ENCODE measurements at regions not wholly inside any gene's neighbourhood (a gene's known extent, or its start where the extent isn't known, plus 50 kb on each side); places are given as distances from the start of the nearest gene placed in this dataset.

DNA sequence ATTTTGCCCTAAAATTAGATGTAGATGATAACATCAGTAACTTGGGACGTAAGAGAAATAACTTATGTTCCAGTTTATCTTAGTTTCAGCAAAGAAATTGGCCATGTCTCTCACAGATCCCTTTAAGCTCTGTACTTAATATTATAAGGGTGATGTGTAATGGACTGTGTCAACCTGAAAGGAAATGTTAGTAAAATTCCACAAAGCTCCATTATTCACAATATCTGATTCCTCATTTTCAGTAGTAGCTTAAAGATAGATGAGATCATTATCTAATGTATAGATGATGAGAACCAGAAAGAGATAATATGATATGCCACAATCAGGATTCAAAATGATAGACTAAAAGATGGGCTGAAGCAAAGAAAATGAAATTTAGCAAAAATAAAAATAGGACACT lies 316.8 kb upstream of the CHRM2 start:
- TF ChIP-seq, protein P1, sequence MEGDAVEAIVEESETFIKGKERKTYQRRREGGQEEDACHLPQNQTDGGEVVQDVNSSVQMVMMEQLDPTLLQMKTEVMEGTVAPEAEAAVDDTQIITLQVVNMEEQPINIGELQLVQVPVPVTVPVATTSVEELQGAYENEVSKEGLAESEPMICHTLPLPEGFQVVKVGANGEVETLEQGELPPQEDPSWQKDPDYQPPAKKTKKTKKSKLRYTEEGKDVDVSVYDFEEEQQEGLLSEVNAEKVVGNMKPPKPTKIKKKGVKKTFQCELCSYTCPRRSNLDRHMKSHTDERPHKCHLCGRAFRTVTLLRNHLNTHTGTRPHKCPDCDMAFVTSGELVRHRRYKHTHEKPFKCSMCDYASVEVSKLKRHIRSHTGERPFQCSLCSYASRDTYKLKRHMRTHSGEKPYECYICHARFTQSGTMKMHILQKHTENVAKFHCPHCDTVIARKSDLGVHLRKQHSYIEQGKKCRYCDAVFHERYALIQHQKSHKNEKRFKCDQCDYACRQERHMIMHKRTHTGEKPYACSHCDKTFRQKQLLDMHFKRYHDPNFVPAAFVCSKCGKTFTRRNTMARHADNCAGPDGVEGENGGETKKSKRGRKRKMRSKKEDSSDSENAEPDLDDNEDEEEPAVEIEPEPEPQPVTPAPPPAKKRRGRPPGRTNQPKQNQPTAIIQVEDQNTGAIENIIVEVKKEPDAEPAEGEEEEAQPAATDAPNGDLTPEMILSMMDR (conservative IDR thresholded peaks at IDR 0.05) = no peak
- no peak for TF ChIP-seq ZFX (IDR thresholded peaks at IDR 0.05)
- H3K27ac ChIP-seq = no peak overlapping the region

GRCh38 chr7:136549756-136550155 lies 318.7 kb upstream of the CHRM2 start:
- no peak for TF ChIP-seq ZFX (IDR thresholded peaks at IDR 0.05)
- TF ChIP-seq, protein P1 (conservative IDR thresholded peaks at IDR 0.05) = no peak
- no peak overlapping the region for H3K27ac ChIP-seq

DNA sequence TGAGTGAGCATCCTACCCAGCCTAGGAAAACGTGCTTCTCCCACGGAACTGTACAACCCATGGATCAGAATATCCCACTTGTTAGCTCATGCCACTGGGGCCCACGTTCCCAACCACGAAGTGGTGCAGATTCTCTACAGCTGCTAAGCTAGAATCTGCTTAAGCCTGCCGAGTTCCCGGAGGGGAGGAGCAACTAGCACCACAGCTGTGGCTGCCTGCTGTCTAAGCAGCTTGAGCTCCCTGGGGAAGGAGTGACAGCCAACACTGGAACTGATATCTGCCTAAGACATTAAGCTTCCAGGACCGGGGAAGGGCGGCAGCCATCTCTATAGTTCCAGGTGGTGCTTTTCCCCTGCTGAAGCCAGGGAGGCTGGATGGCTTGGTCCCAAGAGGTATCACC lies 334.7 kb upstream of the CHRM2 start:
- H3K27ac ChIP-seq = no peak overlapping the region
- TF ChIP-seq, protein P1 (conservative IDR thresholded peaks at IDR 0.05) = no peak
- TF ChIP-seq ZFX (IDR thresholded peaks at IDR 0.05) = no peak

- TF ChIP-seq, protein P1 (conservative IDR thresholded peaks at IDR 0.05) = no peak
- no peak for TF ChIP-seq ZFX (IDR thresholded peaks at IDR 0.05)
- H3K27ac ChIP-seq = no peak overlapping the region
These were observed 337.6 kb upstream of the CHRM2 start for GRCh38 chr7:136530831-136531230.

- TF ChIP-seq, protein P1 (conservative IDR thresholded peaks at IDR 0.05) = no peak
- no peak for TF ChIP-seq ZFX (IDR thresholded peaks at IDR 0.05)
- no peak overlapping the region for H3K27ac ChIP-seq
These were observed 340.1 kb upstream of the CHRM2 start for GRCh38 chr7:136528329-136528728.

GRCh38 chr7:136527554-136527953 lies 340.9 kb upstream of the CHRM2 start:
- TF ChIP-seq, protein P1 (conservative IDR thresholded peaks at IDR 0.05) = no peak
- no peak overlapping the region for H3K27ac ChIP-seq

DNA sequence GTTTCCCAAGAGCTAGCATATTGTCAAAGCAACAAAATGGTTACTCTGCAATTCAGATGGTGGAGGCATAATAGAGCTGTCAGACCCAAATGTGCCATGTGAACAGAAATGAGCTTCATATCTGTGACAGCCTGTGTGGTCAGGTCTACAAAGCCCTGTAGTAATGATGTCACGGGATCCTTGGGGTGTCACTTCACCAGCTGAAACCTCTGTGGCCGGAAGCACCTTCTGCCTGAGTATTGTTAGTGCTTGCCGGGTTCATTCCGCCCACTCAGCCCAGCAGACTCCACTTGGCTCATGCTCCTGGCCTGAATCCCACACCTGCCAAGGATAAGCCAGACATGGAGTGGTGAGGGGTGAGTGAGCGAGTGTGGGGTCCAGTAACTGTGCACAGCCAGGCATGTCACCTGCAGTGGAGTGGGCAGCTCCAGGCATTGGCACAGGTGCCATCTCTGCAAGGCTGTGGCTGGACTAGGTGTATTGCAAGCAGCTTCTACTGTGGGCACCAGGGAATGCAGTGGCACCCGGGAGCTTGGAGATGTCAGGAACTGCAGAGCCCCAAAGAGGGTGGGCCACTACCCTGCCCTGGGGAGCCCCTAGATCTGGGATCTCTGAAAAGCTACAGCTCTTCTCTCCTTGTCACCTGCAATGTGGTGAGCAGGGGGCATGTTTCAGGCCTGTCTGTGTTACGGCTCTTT lies 341.9 kb upstream of the CHRM2 start:
- TF ChIP-seq, protein P1 (conservative IDR thresholded peaks at IDR 0.05) = no peak
- TF ChIP-seq ZFX (IDR thresholded peaks at IDR 0.05) = no peak

More for the DNA sequence above, 341.9 kb upstream of the CHRM2 start:
- no peak overlapping the region for H3K27ac ChIP-seq

Measured in C4-2B (cell line).